ENCODE measurements at regions not wholly inside any gene's neighbourhood (a gene's known extent, or its start where the extent isn't known, plus 50 kb on each side); places are given as distances from the start of the nearest gene placed in this dataset.

DNA sequence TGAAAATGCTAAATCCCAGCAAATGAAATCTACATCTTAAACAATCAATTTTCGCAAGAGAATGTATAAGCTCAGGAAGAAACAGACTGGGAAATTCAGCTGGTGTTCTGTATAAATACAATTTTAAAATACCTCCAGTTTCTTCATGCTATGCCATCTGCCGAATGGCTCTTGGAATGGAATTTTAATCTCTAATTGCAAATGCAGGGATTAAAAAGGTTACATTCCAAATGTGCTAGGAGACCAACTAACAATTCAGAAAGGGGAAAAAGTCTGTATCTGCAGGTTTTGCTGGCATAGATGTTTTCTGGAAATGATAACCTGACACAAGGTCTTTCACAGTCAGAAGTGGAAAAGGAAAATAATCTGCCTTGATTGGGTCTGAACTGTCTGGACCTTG is 379.7 kb downstream of the MAT2B start:
- Mint-ChIP-seq H3K4me1 (ENCODE audit: low read depth) (no peaks in the 10 kb centered on the region), H3K4me3 (ENCODE audit: unreplicated experiment) (no peak overlapping the region), H3K36me3 (ENCODE audit: low read depth) (no peaks in the 10 kb centered on the region), H3K27ac (ENCODE audit: unreplicated experiment) (no peak overlapping the region), H3K27me3 (ENCODE audit: low read depth) (no peaks in the 10 kb centered on the region), H3K9me3 (ENCODE audit: low read depth) (no peaks in the 10 kb centered on the region)
- DNase-seq (ENCODE audit: low spot score) = no peak
- TF ChIP-seq, protein P1, sequence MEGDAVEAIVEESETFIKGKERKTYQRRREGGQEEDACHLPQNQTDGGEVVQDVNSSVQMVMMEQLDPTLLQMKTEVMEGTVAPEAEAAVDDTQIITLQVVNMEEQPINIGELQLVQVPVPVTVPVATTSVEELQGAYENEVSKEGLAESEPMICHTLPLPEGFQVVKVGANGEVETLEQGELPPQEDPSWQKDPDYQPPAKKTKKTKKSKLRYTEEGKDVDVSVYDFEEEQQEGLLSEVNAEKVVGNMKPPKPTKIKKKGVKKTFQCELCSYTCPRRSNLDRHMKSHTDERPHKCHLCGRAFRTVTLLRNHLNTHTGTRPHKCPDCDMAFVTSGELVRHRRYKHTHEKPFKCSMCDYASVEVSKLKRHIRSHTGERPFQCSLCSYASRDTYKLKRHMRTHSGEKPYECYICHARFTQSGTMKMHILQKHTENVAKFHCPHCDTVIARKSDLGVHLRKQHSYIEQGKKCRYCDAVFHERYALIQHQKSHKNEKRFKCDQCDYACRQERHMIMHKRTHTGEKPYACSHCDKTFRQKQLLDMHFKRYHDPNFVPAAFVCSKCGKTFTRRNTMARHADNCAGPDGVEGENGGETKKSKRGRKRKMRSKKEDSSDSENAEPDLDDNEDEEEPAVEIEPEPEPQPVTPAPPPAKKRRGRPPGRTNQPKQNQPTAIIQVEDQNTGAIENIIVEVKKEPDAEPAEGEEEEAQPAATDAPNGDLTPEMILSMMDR (IDR thresholded peaks at IDR 0.05) = no peak

DNA sequence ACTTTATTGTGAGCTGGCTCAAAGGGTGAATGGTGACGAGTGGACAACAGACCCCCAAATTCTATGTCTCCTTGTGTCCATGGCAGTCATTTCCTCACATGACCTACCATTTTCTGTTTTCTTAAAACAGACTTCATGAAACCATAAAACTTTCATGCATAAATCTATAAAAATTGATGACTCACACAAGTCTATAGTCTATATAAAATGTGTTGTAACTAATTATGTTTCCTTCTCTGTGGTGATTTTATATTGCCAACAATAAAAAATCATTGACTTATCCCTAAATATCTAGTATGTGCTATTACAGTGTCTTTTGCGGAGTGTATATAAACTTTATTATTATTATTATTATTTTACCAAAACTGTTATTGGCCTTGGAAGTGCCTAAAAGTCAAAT is 382.4 kb downstream of the MAT2B start:
- no peak overlapping the region for H3K4me3 Mint-ChIP-seq (ENCODE audit: unreplicated experiment)
- H3K27ac Mint-ChIP-seq (ENCODE audit: unreplicated experiment) = no peak overlapping the region
- no peaks in the 10 kb centered on the region for H3K27me3 Mint-ChIP-seq (ENCODE audit: low read depth)
- TF ChIP-seq, protein P1 (IDR thresholded peaks at IDR 0.05) = no peak
- no peak for DNase-seq (ENCODE audit: low spot score)
- no peaks in the 10 kb centered on the region for H3K4me1 Mint-ChIP-seq (ENCODE audit: low read depth)
- H3K36me3 Mint-ChIP-seq (ENCODE audit: low read depth) = no peaks in the 10 kb centered on the region
- no peaks in the 10 kb centered on the region for H3K9me3 Mint-ChIP-seq (ENCODE audit: low read depth)

DNA sequence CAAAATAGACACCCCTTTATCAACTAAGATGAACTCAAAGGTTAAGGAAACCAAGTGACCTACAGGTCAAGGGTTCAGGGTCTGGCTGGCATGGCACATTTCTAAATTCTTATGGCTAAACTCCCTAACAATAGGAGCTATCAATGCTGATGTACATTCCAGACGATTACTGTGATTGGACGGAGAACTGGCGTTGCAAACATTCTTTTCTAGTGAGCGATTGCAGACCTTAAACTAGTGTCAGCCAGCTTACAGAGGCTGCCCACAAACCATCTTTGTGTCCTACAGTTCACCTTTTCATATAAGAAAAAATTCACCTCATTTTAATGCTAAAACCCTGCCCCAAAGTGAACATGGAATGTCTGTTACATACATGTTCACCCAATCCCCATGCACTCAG is 382.9 kb downstream of the MAT2B start:
- Mint-ChIP-seq H3K27me3 (ENCODE audit: low read depth) (no peaks in the 10 kb centered on the region), H3K27ac (ENCODE audit: unreplicated experiment) (no peak overlapping the region), H3K9me3 (ENCODE audit: low read depth) (no peaks in the 10 kb centered on the region), H3K4me3 (ENCODE audit: unreplicated experiment) (no peak overlapping the region), H3K4me1 (ENCODE audit: low read depth) (no peaks in the 10 kb centered on the region), H3K36me3 (ENCODE audit: low read depth) (no peaks in the 10 kb centered on the region)
- TF ChIP-seq, protein P1 (IDR thresholded peaks at IDR 0.05) = no peak
- DNase-seq (ENCODE audit: low spot score) = no peak

DNA sequence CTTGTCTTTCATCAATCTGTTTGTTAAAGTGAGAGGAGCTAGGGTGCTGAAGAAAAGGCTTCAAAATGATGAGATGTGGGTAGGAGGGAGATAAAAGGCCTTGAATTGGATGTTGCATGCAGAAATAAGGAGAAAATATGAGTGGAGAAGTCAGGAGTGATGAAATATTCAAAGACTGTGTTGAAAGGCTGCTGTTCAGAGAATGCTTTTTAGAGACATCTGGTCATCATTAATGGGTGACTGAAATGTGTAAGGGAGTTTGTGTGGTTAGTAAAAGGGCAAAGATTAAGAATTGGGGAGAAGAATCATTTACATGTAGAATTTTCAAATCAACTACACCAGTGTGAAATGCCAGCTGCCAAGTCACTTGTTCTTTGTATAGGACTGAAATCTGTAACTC is 383.9 kb downstream of the MAT2B start:
- TF ChIP-seq, protein P1 (IDR thresholded peaks at IDR 0.05) = no peak
- no peaks in the 10 kb centered on the region for H3K4me1 Mint-ChIP-seq (ENCODE audit: low read depth)
- DNase-seq (ENCODE audit: low spot score) = no peak
- no peak overlapping the region for H3K4me3 Mint-ChIP-seq (ENCODE audit: unreplicated experiment)
- H3K27me3 Mint-ChIP-seq (ENCODE audit: low read depth) = no peaks in the 10 kb centered on the region
- H3K27ac Mint-ChIP-seq (ENCODE audit: unreplicated experiment) = no peak overlapping the region
- no peaks in the 10 kb centered on the region for H3K9me3 Mint-ChIP-seq (ENCODE audit: low read depth)
- H3K36me3 Mint-ChIP-seq (ENCODE audit: low read depth) = no peaks in the 10 kb centered on the region

DNA sequence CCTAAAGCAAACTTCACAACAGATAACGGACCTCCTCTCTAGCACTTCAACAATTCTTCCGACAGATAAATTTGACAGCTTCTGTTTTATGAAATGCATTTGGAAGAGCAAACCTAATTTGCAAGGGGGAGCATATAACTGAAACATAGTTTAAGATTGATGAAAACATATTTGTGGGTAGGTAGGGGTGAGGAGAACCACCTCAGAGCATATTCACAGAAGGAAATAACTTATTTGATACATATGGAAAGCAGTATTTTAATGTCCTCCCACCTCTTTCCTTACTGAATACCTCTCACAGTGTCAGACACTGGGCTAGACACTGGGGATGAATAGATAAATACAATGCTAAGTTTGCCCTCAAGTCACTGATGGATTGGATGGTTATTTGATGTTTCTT is 384.8 kb downstream of the MAT2B start:
- Mint-ChIP-seq H3K4me1 (ENCODE audit: low read depth) (no peaks in the 10 kb centered on the region), H3K27ac (ENCODE audit: unreplicated experiment) (no peak overlapping the region), H3K36me3 (ENCODE audit: low read depth) (no peaks in the 10 kb centered on the region), H3K27me3 (ENCODE audit: low read depth) (no peaks in the 10 kb centered on the region), H3K4me3 (ENCODE audit: unreplicated experiment) (no peak overlapping the region), H3K9me3 (ENCODE audit: low read depth) (no peaks in the 10 kb centered on the region)
- DNase-seq (ENCODE audit: low spot score) = no peak
- TF ChIP-seq, protein P1 (IDR thresholded peaks at IDR 0.05) = no peak
